NCI-H1436 (cell line): ENCODE measurements at regions not wholly inside any gene's neighbourhood (a gene's known extent, or its start where the extent isn't known, plus 50 kb on each side); places are given as distances from the start of the nearest gene placed in this dataset.

Source experiments
- DNase-seq: peaks from one replicate; lab custom pipeline; 2025; lab: John Stamatoyannopoulos, UW

DNA sequence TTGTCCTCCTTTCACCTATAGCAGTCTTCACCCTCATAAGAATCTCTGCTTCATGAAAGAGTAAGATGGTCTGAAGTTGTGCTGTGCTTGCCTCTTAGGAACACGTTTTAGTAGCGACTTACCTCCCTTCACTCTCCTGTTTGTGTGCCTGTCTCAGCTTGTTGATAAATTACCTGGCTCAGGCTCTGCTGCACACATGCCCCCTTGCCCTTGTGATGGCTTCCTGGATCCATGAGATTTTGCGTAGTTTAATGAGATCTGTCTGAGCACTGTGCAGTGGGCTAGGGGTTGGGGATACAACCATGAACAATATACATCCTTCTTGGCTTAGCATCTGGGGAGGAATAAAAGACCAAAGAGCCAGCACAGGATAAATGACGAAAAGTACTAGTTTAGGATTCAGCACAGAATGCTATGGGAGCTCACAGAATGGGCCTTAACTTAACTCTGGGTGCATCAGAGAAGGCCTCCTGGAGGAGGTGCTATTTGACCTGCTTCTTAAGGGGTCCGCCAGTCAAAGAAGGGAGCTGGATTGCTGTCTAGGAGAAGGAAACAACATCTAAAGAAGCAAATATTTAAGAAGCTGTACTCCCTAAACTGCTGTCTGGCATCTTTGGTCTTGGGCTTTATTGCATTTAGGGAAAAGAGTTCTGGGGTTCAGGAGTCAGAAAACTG, 175.7 kb upstream of the PLXNA2 start:
- no peak for DNase-seq

- no peak for DNase-seq
Measured at GRCh38 chr1:208420696-208421095, 176.5 kb upstream of the PLXNA2 start.

GRCh38 chr1:208421486-208421885, 177.3 kb upstream of the PLXNA2 start:
- no peak for DNase-seq

GRCh38 chr1:208423526-208423925, 179.3 kb upstream of the PLXNA2 start:
- no peak for DNase-seq

DNA sequence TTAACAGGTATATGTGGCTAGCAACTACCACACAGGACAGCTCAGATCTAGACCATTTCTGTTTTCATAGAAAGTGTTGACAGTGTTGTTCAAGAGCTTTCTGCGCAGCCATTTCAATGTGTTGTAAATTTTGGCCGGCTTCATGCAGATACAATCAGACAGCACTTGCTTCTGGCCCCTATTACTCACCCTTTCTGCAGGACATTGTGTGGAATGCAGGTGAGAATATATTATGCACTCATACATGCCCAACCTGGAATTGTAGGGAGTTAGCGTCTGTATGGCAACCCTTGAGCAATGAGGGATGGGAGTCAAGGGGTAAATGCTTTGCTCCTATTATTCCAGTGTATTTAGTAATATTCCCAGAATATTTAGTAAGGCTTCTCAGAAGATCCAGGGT, 180.9 kb upstream of the PLXNA2 start:
- DNase-seq, result no peak

- no peak for DNase-seq
Measured at GRCh38 chr1:208430220-208430619, 186.0 kb upstream of the PLXNA2 start.

GRCh38 chr1:208431721-208432120, 187.5 kb upstream of the PLXNA2 start:
- DNase-seq, result no peak

DNA sequence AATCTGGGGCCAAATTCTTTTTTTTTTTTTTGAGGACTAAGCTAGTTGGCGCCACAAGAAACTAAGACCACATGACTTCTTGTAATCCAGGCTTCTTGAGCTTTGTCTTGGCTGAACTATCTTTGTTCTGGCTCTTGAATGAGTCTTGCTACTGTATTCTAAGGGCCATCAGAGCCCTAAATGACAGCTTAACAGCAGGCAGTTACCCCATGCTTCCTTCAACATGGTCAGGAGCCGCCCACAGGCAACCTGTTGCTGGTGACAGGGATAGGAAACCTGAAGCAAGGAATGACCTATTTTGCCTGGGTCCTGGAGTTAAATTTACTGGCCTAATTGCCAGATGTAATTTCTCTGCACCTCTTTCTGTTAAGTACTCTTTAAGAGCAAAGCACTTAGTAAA, 188.2 kb upstream of the PLXNA2 start:
- no peak for DNase-seq

DNA sequence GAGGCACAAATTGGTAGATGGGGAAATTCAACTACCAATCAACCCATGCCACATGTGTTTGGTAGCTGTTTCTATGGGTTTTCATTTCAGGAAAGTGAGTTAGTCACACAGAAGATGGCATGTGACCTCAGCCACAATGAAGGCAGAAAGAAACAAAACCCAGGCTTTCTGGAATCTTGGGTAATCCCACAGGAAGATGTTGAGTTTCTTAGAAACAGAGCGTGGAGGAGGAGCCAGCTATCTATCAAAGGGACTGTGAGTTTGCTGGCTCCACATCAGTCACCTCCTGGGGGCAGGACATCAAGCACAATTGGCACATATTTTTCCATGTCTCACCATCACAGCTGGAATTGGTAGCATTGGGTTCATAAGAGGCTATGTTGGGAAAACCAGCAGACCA, 188.9 kb upstream of the PLXNA2 start:
- DNase-seq, result no peak

DNA sequence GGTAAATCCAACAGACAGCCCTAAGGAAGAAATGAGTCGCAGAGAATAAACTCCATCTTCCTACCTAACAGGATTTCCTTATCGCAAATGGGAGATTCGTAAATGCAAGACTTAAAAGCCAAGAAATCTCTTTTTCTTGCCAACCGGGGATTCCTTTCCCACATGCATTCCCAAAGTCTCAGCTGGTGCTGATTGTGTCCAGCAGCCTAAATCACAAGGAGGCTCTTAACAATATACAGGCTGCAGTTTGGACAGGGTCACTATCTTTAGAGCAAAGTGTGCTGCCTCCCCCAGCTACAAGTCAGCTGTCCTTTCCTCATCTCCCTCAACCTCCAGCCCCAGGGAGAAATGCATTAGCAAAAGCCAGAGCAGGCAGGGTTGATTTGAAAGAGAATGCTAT, 189.8 kb upstream of the PLXNA2 start:
- DNase-seq, result no peak

DNA sequence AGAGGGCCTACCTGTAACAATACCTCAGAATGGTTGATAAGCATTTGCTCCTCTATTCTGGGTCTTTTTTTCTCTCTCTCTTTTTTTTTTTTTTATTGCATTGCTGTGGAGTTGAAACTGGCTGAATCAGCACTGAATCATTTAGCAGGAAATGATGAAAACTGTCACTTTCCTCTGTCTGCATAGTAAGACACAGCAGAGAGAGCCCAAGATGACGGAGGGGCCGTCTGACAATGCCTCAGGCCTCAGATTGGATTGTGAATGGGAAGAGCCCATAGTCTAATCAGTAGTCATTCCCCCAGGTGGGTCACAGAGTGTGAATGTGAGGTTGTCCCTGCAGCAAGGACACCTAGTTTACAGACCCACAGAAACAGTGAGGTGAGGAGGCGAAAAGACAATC, 193.2 kb upstream of the PLXNA2 start:
- no peak for DNase-seq

GRCh38 chr1:208438112-208438699, 194.0 kb upstream of the PLXNA2 start:
- peak; percentile 17 for DNase-seq

DNA sequence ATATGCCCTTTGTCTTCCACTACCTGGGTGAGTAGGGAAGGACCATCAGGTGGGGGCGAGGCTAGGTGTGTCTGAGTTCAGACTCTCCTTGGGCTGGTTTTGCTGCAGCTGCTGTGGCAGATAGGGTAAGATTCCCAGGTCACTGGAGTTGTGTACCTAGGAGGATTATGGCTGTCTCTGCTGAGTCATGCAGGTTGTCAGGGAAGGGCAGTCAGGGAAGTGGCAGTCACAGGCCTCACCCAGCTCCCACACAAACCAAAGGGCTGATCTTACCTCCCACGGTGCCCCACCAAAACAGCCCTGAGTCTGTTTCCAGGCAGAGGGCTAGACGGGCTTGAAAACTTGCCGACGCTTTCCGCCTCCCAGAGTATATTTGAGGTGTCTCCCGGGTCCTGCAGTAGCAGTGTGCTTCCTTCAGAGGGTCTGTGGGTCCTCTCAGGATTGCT, 201.6 kb upstream of the PLXNA2 start:
- no peak for DNase-seq

DNA sequence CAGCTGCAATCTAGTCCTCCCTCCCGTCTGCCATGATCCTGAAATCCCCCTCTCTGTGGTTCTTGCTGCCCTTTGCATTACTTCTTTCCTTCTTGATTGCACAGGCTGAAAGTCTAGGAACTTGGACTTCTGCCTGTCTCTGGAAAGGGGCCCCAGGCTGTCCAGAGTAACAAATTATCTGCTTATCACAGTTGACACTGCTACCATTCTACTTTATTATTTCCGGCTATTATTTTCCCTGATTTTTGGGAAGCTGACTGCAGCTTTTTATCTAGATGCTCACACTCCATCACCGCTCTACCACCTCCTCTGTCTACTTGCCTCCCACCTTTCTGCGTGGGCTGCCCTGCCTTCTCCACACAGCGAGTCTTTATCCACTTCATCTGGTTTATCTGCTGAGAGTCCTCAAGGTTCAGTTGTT, 202.1 kb upstream of the PLXNA2 start:
- no peak for DNase-seq

DNA sequence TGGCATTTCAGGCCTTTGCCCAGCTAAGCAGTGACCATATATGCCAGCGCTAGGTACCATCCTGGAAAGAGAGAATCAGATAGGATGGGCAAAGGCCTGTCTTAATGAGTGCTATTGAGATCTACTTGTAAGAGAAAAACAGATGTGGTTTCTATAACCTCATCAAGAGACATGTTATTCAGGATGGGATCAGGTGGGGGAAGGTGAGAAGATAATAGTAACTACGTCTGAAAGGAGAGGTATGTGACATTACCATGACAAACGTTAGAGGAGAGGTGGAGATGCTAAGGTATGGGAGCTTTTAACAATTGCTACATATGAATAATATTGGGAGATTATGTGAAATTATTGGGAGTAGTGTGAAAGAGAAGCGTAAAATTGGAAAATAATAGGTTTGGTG, 204.2 kb upstream of the PLXNA2 start:
- no peak for DNase-seq

DNA sequence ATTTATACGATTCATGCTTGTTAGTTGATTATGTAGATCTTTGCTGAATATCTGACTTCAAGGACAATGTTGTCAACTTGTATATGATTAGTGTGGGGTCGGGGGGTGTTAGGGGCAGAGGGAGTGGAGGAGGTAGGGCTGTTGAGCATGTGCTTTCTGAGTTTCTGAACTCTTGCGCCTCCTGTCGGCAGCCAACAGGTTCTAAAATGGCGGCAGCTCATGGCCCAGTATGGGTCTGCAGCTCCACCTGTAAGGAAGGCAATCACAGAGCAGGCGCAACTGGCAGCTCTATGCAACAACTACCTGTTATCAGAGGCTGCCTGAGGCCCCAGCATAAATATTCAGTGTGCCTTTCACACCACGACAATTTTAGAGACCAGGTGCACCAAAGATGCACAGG, 205.8 kb upstream of the PLXNA2 start:
- DNase-seq, result peak; percentile 87

- DNase-seq, result no peak
Measured at GRCh38 chr1:208450958-208451357, 206.8 kb upstream of the PLXNA2 start.

DNA sequence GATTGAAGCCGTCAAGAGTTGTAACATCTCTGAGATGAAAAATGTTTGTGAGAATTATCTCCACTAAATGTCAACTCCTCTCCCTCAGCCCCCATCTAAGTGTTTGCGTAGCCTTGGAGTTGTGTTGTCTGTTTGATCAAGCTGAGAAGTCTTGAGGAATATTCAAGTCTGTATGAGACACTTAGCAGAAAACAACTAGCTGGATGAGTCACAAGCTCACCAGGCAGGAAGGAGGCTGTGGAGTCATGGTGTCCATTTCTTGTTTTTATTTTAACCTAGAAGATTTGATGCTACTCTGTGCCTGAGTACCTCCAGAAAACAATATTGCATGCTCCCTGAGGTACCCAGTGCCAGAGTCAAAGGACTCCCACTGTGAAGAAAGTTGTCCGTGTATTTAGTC, 211.6 kb upstream of the PLXNA2 start:
- no peak for DNase-seq

GRCh38 chr1:208456487-208456886, 212.3 kb upstream of the PLXNA2 start:
- no peak for DNase-seq

DNA sequence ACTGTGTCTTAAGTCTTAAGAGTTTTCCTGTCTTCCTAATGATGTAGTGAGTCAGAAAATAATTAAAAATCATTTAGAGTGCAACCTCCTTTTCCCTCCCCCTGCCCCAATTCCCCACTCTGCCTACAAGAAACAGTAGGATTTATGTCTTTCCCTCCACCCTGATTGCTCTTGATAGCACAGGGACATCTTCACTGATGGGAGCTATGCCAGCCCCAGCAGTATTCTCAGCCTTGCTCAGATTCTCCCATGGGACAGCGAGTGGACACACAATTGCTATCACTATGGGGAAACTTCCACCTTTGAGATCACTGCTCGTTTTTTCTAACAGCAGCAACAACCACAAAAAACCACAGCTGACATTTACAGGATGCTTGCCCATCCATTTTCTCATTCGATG, 216.6 kb upstream of the PLXNA2 start:
- DNase-seq, result no peak

GRCh38 chr1:208461680-208462079, 217.5 kb upstream of the PLXNA2 start:
- DNase-seq, result no peak

DNA sequence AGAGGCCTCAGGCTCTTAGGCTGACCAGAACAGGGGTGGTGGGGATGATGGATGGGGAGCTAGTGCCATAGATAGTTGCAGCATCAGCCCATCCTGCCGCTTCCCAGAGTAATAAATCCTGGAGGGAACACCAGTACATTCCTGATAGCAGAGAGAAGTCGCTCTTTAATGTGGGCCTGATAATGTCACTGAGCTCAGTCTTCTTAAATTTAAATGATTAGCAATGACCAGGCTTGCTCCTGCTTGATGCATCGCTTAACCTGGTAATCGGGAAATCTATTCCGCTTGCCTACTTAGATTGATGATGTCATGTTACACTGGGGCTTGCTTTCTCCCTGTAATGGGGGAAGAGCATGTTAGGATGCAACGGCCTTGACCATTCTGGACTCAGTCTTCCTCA, 218.6 kb upstream of the PLXNA2 start:
- no peak for DNase-seq

DNA sequence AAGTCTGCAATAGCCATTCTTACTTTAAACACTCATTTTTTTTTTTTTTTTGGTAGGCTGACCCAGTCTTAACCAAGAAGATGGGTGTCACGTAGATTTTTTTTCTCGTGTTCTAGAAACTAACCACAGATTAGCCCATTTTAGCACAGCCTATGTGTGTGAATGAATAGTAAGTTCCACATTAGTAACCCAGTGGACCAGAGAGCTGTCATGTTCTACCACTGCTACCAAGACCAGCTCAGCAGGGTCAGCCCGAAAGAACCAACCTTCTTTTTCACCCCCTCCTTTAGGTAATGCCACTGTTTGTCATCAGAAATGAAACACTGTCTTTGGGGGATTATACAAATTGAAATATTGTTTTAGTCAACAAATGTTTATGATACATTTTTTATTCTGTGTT, 221.1 kb upstream of the PLXNA2 start:
- no peak for DNase-seq
